Ovary (tissue), 3 donors: ENCODE measurements at regions not wholly inside any gene's neighbourhood (a gene's known extent, or its start where the extent isn't known, plus 50 kb on each side); places are given as distances from the start of the nearest gene placed in this dataset.

ENCODE experiments used
- CTCF ChIP-seq, 3 donors: fragments of 450-650 bp in 2 of 3; fragments of 200-600 bp in 1 of 3; IDR thresholded peaks; one replicate each; pipeline versions ENCODE4 v1.5.1 to v1.8.0; 2016 to 2022; ENCODE audit warnings: antibody characterized with exemption in 3 of 3, mild to moderate bottlenecking in 1 of 3
- POLR2A ChIP-seq: fragments of 450-650 bp; IDR thresholded peaks from one replicate; pipeline ENCODE4 v1.6.1; 2017; ENCODE audit warnings: antibody characterized with exemption, mild to moderate bottlenecking, moderate library complexity
- donor health status: DM: no; HTN: no; CAD: no.

- no peak for TF ChIP-seq CTCF (IDR thresholded peaks at IDR 0.05)
- TF ChIP-seq POLR2A = no peak
These were observed 1126.1 kb downstream of the KCNT2 start for GRCh38 chr1:195482137-195482536.
